ENCODE measurements at regions not wholly inside any gene's neighbourhood (a gene's known extent, or its start where the extent isn't known, plus 50 kb on each side); places are given as distances from the start of the nearest gene placed in this dataset.

DNA sequence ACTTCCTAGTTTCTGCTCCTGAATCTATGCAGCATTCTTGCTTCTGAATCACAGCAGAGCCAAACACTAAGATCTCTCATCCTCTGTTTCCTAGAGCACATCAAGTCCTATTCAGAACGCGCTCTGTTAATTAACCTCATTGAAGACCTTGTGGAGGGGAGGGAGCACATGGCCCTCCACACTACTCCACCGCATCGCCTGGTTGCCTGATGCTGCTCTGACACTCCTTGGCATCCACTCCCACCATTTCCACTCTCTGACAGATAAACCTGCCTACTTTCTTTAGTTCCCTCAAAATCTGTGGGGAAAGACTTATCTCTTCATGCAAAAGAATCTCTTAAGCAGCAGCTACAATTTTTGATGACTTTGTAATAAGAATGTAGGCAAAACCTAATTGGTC lies 802.3 kb upstream of the GYPC start:
- DNase-seq (ENCODE audit: low read depth in 1 of 2, low spot score in 1 of 2) = no peak
- Histone ChIP-seq H3K27ac (no peak overlapping the region), H3K4me3 (no peak overlapping the region), H3K36me3 (no peaks in the 10 kb centered on the region), H3K4me1 (ENCODE audit: low read depth) (no peaks in the 10 kb centered on the region), H3K27me3 (no peaks in the 10 kb centered on the region), H3K9me3 (ENCODE audit: low read depth) (no peaks in the 10 kb centered on the region)
- no peak for TF ChIP-seq CTCF (IDR thresholded peaks at IDR 0.05; ENCODE audit: low read depth, low read length)

GRCh38 chr2:125855204-125855603 lies 800.8 kb upstream of the GYPC start:
- Histone ChIP-seq H3K4me1 (ENCODE audit: low read depth) (no peaks in the 10 kb centered on the region), H3K27ac (no peak overlapping the region), H3K27me3 (no peaks in the 10 kb centered on the region), H3K9me3 (ENCODE audit: low read depth) (no peaks in the 10 kb centered on the region), H3K4me3 (no peak overlapping the region), H3K36me3 (no peaks in the 10 kb centered on the region)
- no peak for DNase-seq (ENCODE audit: low read depth in 1 of 2, low spot score in 1 of 2)
- no peak for TF ChIP-seq CTCF (IDR thresholded peaks at IDR 0.05; ENCODE audit: low read depth, low read length)

DNA sequence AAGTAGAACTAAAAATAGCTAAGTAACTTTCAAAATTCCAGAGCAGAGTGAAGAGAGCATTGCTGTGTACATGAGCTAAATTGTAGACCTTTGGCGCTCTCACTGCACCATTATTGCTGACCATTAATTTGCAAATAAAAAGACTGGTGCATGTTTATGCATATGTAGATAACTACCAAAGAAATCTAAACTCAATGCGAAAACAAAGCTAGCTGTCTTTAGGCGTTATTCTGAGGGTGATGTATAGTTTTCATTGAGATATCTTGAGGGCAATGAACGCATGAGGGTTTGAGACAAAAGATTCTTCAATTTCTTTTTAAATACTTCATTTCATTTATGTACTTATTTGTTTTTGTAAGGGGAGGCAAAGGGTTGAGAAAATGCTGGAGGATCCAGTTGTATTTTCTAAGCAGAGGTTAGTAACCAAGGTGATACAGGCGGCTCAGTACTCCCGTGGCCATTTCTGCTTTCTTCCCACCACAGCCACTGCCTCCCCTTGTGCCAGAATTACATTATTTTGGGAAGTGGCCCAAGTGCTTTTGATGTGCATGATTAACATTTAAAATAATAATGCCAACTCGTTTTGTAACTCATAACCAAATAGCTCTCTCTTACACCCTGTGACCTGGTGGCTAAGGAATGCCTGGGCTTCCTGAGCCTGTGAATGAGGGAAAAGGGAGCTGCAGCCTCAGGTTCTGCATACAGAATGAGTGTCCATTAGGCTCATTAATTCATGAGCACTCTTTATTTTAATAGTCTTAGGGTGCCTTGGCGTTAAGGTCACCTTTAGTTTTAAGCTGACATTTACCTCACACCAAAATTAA lies 797.8 kb upstream of the GYPC start:
- H3K27ac ChIP-seq = no peak overlapping the region
- no peak for TF ChIP-seq CTCF (IDR thresholded peaks at IDR 0.05; ENCODE audit: low read depth, low read length)
- no peaks in the 10 kb centered on the region for H3K36me3 ChIP-seq
- no peak overlapping the region for H3K4me3 ChIP-seq
- no peak for DNase-seq (ENCODE audit: low read depth in 1 of 2, low spot score in 1 of 2)
- H3K9me3 ChIP-seq (ENCODE audit: low read depth) = no peaks in the 10 kb centered on the region
- H3K27me3 ChIP-seq = no peaks in the 10 kb centered on the region
- no peaks in the 10 kb centered on the region for H3K4me1 ChIP-seq (ENCODE audit: low read depth)

DNA sequence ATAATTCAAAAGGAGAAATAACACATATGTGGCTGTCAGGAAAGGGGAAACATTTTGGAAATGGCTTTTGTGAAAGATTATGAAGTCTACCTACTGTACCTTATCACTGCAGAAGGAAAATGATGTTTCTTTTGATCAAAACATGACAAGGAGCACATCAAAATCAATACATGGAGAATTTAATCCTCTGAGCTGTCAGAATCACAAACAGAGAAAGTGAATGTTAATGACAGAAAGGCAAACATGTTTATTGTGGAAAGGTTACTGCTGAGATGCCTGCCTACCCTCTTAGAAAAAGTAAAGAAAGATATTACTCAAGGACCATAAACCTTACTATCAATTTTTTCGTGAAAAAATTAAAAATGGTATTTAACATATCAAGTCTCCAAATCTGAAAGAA lies 794.5 kb upstream of the GYPC start:
- H3K27me3 ChIP-seq = no peaks in the 10 kb centered on the region
- H3K36me3 ChIP-seq = no peaks in the 10 kb centered on the region
- no peak for DNase-seq (ENCODE audit: low read depth in 1 of 2, low spot score in 1 of 2)
- H3K4me3 ChIP-seq = no peak overlapping the region
- no peaks in the 10 kb centered on the region for H3K9me3 ChIP-seq (ENCODE audit: low read depth)
- no peak overlapping the region for H3K27ac ChIP-seq
- no peaks in the 10 kb centered on the region for H3K4me1 ChIP-seq (ENCODE audit: low read depth)
- no peak for TF ChIP-seq CTCF (IDR thresholded peaks at IDR 0.05; ENCODE audit: low read depth, low read length)

GRCh38 chr2:125867908-125868307 lies 788.0 kb upstream of the GYPC start:
- DNase-seq (ENCODE audit: low read depth in 1 of 2, low spot score in 1 of 2) = no peak
- H3K27me3 ChIP-seq = no peaks in the 10 kb centered on the region
- no peaks in the 10 kb centered on the region for H3K9me3 ChIP-seq (ENCODE audit: low read depth)
- no peaks in the 10 kb centered on the region for H3K4me1 ChIP-seq (ENCODE audit: low read depth)
- TF ChIP-seq CTCF (IDR thresholded peaks at IDR 0.05; ENCODE audit: low read depth, low read length) = no peak
- no peak overlapping the region for H3K27ac ChIP-seq
- no peak overlapping the region for H3K4me3 ChIP-seq
- no peaks in the 10 kb centered on the region for H3K36me3 ChIP-seq

Measured in cardiac muscle cell (in vitro differentiated cells and primary cell).